ENCODE measurements at regions not wholly inside any gene's neighbourhood (a gene's known extent, or its start where the extent isn't known, plus 50 kb on each side); places are given as distances from the start of the nearest gene placed in this dataset.

DNA sequence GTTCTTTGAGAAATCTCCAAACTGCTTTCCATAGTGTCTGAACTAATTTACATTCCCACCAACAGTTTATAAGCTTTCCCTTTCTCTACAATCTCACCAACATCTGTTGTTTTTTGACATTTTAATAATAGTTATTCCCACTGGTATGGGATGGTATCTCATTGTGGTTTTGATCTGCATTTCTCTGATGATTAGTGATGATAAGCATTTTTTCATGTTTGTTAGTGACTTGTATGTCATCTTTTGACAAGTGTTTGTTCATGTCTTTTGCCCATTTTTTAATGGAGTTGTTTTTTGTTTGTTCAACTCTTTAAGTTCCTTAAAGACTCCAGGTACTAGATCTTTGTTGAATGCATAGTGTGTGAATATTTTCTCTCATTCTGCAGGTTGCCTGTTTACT lies 116.6 kb upstream of the TSC22D2 start:
- no peak for FAIRE-seq

DNA sequence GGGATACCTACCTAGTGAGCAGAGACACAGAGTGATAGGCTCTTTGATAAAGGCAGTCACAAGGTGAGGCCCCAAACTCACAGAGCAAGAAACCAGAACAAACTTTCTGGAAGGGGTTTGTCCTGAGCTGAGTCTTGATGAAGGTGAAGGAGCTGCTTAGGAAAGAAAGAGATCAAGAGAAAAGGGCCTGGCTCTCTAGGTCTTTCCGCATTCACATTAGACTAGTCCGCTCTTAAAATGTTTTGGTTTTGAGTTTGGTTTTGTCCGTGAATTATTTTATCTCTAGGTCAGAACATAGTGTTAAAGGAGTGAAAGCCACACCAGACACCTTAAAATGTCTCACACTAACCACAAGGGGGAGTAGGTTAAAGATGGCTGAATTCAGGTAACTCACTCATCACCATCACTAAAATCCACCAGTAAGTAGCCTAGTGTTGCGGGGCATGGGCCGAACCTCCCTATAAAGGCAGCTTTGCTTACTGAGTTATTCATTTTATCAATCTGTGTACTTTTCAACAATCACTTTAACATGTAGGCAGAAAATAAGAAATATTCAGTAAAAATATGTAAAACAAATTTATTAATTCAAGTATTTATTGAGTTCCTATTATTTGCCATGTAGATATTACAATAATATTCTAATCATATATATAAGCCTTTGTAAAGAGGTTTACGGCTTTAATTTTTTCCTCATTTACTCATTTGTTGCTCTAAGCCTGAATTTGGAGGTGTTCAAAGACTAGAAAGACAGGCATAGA lies 121.5 kb upstream of the TSC22D2 start:
- peak; percentile 6 for FAIRE-seq
- TF ChIP-seq, protein P1, sequence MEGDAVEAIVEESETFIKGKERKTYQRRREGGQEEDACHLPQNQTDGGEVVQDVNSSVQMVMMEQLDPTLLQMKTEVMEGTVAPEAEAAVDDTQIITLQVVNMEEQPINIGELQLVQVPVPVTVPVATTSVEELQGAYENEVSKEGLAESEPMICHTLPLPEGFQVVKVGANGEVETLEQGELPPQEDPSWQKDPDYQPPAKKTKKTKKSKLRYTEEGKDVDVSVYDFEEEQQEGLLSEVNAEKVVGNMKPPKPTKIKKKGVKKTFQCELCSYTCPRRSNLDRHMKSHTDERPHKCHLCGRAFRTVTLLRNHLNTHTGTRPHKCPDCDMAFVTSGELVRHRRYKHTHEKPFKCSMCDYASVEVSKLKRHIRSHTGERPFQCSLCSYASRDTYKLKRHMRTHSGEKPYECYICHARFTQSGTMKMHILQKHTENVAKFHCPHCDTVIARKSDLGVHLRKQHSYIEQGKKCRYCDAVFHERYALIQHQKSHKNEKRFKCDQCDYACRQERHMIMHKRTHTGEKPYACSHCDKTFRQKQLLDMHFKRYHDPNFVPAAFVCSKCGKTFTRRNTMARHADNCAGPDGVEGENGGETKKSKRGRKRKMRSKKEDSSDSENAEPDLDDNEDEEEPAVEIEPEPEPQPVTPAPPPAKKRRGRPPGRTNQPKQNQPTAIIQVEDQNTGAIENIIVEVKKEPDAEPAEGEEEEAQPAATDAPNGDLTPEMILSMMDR (IDR thresholded peaks at IDR 0.05; ENCODE audit: insufficient read depth, missing control alignments) = peak; percentile 48
- DNase-seq (ENCODE audit: insufficient read length, low spot score) = no peak

More for the DNA sequence above, 116.6 kb upstream of the TSC22D2 start:
- TF ChIP-seq, protein P1 (IDR thresholded peaks at IDR 0.05; ENCODE audit: insufficient read depth, missing control alignments) = no peak
- no peak for DNase-seq (ENCODE audit: insufficient read length, low spot score)

DNA sequence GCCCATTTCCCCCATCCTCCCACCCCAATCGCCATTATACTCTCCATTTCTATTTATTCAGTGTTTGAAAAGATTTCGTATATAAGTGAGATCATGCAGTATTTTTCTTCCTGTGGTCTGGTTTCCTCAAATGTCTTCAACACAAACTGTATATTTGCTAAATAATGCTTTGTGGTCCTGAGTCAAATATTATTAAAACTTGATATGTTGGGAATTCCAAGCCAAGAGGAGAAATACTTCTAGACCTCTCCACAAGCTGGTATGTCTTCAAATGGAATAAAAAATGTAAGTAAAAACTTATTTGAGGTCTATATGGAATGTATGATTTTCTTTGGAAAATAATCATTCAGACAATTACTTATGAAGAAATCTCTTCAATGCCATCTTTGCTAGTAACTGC lies 122.5 kb upstream of the TSC22D2 start:
- DNase-seq (ENCODE audit: insufficient read length, low spot score) (no peak), FAIRE-seq (no peak)
- TF ChIP-seq, protein P1 (IDR thresholded peaks at IDR 0.05; ENCODE audit: insufficient read depth, missing control alignments) = no peak

DNA sequence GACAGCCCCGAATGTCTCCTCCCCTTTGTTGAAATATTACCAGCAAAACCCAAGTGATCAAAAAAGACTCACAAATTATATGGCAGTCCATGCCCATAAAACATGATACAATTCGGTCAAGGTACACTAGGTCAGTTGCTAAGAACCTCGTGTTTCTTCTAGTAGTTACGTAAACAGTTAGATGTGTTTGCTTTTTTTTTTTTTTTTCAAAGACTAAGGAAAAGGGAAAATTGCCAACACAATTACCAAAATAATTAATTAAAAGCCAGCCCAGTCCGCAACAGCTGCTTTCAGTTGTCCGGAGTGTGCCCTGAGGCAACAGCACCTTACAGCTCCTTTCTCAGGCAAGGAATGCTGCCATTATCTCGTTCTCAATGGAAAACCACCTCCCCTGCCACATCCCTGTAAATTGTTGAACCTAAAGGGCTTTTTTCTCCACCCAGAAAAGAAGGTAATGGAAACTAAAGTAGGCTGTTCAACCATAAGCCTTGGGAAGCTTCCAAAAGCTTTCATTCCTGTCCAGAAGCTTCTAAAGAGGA lies 129.2 kb upstream of the TSC22D2 start:
- TF ChIP-seq, protein P1 (IDR thresholded peaks at IDR 0.05; ENCODE audit: insufficient read depth, missing control alignments) = no peak
- FAIRE-seq (no peak), DNase-seq (ENCODE audit: insufficient read length, low spot score) (no peak)

DNA sequence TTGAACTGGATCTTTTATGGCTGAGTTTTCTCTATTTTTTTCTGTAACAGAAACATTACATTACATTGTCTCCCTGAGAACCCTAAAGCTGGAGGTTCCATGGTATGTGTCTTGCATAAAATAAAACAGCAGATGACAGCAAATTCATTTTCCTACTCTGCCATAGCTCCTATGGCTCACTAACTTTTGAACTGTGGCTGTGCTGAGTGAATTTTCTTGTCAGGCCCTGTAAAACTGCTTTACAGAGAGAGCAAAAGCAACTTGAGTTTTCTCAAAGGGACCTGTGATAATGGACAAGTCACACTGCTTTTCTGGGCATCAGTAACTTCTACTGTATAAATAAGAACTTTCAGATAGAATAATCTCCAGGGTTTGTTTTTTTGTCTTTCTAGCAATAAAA lies 129.9 kb upstream of the TSC22D2 start:
- no peak for DNase-seq (ENCODE audit: insufficient read length, low spot score)
- no peak for FAIRE-seq
- TF ChIP-seq, protein P1 (IDR thresholded peaks at IDR 0.05; ENCODE audit: insufficient read depth, missing control alignments) = no peak

DNA sequence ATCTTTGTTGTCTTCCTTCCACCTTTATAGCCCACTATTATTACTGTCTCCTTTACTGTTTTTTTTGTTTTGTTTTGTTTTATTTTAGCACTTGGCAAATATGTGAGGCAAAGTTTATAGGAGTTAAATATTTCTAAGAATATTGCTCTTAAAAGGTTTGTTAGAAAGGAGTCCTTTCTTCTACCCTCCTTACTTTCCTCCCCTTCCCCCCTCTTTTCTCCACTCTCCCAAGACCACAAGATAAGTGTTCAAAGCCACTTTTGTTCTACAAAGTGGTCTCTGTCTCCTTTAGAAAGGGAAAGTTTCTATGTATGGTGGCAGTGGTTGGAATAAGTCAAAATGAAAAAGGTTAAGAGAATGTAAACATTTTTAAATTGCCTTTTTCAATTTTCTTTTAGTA lies 130.7 kb upstream of the TSC22D2 start:
- TF ChIP-seq, protein P1 (IDR thresholded peaks at IDR 0.05; ENCODE audit: insufficient read depth, missing control alignments) = no peak
- no peak for DNase-seq (ENCODE audit: insufficient read length, low spot score)
- FAIRE-seq = no peak

DNA sequence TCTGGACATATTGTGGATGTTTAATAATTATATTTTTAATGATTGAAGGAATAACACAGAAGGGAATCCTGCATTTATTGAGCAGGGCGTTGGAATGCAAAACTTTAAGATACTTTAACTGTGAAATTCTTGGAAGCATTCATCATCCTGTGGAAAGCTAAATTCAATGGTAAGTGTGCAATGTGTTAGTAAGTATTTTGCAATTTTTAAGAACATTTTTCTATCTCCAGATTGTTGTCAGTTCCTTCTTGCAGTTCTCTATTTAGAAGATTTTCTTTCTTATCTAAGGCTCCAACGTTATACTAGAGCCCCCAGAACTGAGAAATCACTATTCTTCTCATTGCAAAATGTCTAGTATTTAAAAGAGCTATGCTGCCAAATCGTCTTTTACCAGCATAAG lies 132.2 kb upstream of the TSC22D2 start:
- no peak for DNase-seq (ENCODE audit: insufficient read length, low spot score)
- TF ChIP-seq, protein P1 (IDR thresholded peaks at IDR 0.05; ENCODE audit: insufficient read depth, missing control alignments) = no peak

More for the DNA sequence above, 132.2 kb upstream of the TSC22D2 start:
- no peak for FAIRE-seq

Measured in D721Med (cell line).